GM23338 (cell line): ENCODE measurements at regions not wholly inside any gene's neighbourhood (a gene's known extent, or its start where the extent isn't known, plus 50 kb on each side); places are given as distances from the start of the nearest gene placed in this dataset.

Experiments used
- CTCF ChIP-seq, 2 experiments: fragments of 200-600 bp in 1 of 2; sonication (generic) in 1 of 2; conservative IDR thresholded peaks; 2 replicates each; pipeline versions ENCODE4 v1.5.1 to v1.6.1; 2016 to 2017; ENCODE audit warnings: antibody characterized with exemption in 2 of 2, low read depth in 2 of 2, mild to moderate bottlenecking in 2 of 2, moderate library complexity in 1 of 2
- ZNF331 ChIP-seq: fragments of 250-450 bp; sonication (Bioruptor Pico); IDR thresholded peaks from 2 replicates; pipeline ENCODE4 v1.5.0; 2020; ENCODE audit warnings: low read depth, mild to moderate bottlenecking, moderate library complexity

DNA sequence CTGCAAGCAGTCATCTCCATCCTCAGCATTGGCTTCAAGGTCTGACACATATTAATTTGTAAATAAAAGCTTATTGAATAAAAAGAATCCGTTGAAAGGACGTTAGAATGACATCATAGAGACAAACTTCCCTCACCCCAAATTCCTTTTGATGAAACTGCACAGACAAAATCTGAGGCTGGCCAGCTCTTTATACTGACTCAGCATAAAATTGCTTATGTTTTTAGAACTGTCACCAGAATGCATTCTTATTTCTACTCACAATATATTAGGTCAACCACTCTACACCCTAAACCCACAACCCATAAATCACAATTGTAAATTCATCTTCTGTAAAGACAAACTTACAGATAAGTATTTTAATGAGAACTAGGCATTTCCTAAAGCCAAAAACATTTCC, 359.2 kb upstream of the TEX13C start:
- no peak for TF ChIP-seq CTCF (conservative IDR thresholded peaks at IDR 0.05; ENCODE audit: low read depth in 2 of 2)
- TF ChIP-seq ZNF331 (CRISPR knock-in tag), result no peak
